ENCODE measurements at regions not wholly inside any gene's neighbourhood (a gene's known extent, or its start where the extent isn't known, plus 50 kb on each side); places are given as distances from the start of the nearest gene placed in this dataset.

DNA sequence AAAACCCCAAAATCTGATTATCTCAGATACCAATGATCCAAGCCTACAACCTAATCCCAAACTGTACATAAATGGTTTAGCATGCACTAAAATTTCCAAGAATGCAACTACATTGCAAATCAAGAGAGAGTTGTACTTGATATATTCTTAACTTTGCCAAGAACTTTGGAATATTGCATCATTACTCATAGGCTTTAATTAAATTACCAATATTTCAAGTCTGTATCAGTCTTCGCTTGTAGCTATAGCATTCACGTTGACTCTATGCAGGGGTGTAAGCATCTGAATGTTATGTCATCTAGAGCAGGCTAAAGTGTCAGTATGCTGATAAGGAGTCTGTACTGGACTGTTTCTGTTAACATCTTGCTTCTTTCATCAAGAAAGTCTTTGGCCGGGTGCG is 56.3 kb downstream of the FOXI3 start:
- TF ChIP-seq, protein P1, sequence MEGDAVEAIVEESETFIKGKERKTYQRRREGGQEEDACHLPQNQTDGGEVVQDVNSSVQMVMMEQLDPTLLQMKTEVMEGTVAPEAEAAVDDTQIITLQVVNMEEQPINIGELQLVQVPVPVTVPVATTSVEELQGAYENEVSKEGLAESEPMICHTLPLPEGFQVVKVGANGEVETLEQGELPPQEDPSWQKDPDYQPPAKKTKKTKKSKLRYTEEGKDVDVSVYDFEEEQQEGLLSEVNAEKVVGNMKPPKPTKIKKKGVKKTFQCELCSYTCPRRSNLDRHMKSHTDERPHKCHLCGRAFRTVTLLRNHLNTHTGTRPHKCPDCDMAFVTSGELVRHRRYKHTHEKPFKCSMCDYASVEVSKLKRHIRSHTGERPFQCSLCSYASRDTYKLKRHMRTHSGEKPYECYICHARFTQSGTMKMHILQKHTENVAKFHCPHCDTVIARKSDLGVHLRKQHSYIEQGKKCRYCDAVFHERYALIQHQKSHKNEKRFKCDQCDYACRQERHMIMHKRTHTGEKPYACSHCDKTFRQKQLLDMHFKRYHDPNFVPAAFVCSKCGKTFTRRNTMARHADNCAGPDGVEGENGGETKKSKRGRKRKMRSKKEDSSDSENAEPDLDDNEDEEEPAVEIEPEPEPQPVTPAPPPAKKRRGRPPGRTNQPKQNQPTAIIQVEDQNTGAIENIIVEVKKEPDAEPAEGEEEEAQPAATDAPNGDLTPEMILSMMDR (IDR thresholded peaks at IDR 0.05; ENCODE audit: insufficient read depth, low read depth, low read length) = no peak
- TF ChIP-seq EZH2 (IDR thresholded peaks at IDR 0.05; ENCODE audit: insufficient read depth, low read length) = no peak
